ENCODE measurements at regions not wholly inside any gene's neighbourhood (a gene's known extent, or its start where the extent isn't known, plus 50 kb on each side); places are given as distances from the start of the nearest gene placed in this dataset.
"Not testable (repeated sequence)": the region's sequence is repeated elsewhere in the genome, so short reads cannot be mapped to it uniquely, and the experiment has no call there.

DNA sequence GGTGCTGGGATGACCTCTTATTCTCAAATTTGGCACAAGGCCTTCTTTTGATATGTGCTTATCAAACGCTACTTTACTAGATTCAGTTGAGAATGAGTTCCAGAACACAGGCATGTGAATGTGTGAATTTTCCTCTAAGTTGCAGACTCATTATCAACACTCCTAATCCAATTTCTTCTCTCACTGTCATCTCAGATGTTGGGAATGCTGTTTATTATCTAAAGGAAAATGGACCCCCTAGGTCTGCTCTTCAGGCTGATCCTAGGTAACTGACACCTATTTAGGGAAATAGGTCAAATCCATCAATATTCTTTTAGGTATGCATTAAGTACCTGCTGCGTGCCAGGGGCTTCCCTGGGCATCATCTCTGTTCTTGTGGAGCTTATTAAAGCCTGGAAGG lies 215.0 kb upstream of the NOX3 start:
- DNase-seq (ENCODE audit: low spot score), result no peak

GRCh38 chr6:155660251-155660977 lies 204.8 kb upstream of the NOX3 start:
- no peak for DNase-seq (ENCODE audit: low spot score)

DNA sequence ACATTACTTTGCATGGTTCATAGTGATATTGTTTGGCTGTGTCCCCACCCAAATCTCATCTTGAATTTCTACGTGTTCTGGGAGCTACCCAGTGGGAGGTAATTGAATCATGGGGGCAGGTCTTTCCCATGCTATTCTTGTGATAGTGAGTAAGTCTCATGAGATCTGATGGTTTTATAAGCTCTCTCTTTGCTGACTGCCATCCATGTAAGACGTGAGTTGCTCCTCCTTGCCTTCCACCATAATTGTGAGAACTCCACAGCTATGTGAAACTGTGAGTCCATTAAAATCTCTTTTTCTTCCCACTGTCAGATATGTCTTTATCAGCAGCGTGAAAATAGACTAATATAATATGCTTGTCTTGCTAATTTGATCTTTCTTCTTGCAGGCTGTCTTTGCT lies 200.4 kb upstream of the NOX3 start:
- no peak for DNase-seq (ENCODE audit: low spot score)

GRCh38 chr6:155654474-155654873 lies 198.8 kb upstream of the NOX3 start:
- DNase-seq (ENCODE audit: low spot score), result no peak

DNA sequence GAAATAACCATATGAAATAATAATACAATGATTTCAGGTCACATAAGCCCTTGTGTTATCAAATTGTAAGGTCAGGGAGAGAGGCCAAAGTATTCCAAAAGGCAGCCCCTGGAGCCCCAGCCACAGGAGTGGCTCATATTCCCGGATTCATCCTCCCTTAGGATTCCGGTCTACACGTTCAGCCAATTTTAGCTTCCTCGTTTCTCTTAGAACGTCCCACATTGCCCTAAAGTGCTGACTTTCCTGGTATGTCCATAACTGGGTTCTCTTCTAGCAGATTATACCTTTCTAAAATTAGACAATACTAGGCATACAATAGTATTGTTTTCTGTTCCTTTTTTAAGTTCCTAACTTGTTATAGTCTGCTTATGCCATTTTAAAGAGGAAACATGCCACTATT lies 192.7 kb upstream of the NOX3 start:
- DNase-seq (ENCODE audit: low spot score), result no peak

DNA sequence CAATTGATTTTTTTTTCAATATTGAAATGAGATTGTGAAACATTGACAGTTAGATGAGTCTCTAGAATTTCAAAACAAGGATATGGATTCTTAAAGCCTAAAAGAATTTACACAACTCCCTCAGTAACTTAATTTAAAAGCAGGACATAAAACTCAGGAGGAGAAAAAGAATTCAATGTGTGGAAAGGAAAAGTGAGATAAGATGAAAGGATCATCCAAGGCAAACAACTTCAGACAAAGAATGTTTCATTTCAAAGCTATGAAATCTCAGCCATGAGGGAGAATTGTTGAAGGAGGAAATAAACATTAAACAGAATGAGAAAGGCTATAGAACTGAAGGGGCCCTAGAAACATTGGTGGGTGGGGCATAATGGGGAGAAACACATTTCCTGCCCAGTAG lies 191.7 kb upstream of the NOX3 start:
- DNase-seq (ENCODE audit: low spot score), result no peak

- DNase-seq (ENCODE audit: low spot score), result no peak
These were observed 190.8 kb upstream of the NOX3 start for GRCh38 chr6:155646443-155646842.

- DNase-seq (ENCODE audit: low spot score), result peak; percentile 29
These were observed 189.7 kb upstream of the NOX3 start for GRCh38 chr6:155645325-155645724.

DNA sequence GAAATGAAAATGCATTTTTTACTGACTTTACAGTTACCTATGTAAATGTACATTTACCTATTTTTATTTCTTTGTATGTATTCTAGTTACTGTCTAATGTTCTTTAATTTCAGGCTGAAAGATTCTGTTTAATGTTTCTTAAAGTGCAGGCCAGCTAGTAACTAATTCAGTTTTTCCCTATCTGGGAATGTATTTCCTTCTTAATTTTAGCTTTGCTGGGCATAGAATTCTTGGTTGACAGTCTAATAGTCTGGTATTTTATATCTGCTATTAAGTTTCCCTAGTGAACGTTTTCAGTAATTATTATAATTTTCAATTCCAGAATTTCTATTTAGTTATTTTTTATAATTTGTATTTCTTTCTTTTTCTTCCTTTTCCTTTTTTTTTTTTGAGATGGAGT lies 186.0 kb upstream of the NOX3 start:
- DNase-seq (ENCODE audit: low spot score), result no peak

DNA sequence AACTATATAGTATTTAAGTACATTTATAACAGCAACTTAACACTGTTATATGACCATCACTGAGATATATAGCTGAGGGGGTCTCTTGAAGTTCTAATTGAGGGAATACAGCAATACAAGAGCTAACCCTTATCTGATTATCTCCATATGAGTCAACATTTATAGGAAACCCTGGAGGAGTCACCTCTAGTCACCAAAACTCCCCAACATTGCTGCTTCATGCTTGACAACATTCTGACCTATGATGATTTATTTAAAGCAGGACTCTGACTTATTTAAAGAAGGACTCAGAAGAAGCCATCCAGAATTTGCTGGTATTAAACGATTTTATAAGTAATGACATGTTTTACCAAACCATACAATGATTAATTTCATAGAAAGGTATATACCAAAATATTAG lies 182.6 kb upstream of the NOX3 start:
- DNase-seq (ENCODE audit: low spot score), result no peak

- no peak for DNase-seq (ENCODE audit: low spot score)
These were observed 179.8 kb upstream of the NOX3 start for GRCh38 chr6:155635416-155635815.

DNA sequence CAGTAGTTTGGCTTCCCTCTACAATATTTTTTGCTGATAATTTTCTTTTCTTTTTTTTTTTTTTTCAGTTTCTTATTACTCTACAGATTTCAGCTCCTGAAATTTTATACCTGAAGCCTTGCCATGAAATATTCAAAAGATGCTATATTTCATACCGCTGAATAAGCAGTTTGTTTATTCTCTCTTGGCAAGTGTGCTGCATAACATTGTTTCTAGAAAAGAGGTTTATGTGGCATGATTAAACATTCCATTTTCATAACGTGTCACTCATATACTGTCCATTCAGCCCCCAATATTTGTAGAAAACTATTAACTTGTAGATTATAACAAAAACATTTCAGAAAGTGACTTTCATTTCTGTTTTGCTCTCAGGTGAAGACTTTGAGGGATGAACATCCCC lies 174.4 kb upstream of the NOX3 start:
- no peak for DNase-seq (ENCODE audit: low spot score)

DNA sequence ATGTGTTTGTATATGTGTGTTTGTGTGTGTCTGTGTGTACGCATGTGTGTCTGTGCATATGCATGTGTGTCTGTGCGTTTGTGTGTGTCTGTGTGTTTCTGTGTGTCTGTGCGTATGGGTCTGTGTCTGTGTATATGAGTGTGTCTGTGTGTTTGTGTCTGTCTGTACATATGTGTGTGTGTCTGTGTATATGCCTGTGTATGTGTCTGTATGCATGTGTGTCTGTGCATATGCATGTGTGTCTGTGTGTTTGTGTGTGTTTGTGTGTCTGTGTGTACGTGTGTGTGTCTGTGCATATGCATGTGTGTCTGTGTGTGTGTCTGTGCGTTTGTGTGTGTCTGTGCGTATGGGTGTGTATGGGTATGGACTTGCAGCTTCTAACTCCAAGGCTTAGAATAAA lies 174.0 kb upstream of the NOX3 start:
- no peak for DNase-seq (ENCODE audit: low spot score)

DNA sequence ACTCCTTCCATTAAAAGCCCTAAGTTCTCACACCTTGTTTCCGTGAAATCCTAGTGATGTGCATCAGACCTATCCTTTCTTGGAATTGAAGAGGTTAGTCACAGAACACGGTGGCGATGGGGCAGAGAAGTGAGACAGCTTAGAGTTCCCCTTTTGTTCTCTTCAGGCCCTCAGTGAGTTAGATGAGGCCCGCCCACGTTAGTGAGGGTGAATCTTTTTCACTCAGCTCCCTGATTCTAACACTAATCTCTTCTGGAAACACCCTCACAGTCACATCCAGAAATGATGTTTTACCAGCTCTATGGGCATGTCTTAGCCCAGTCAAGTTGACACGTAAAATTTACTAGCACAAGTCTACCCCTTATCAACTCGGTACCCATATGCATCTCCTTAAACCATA lies 172.7 kb upstream of the NOX3 start:
- no peak for DNase-seq (ENCODE audit: low spot score)

DNA sequence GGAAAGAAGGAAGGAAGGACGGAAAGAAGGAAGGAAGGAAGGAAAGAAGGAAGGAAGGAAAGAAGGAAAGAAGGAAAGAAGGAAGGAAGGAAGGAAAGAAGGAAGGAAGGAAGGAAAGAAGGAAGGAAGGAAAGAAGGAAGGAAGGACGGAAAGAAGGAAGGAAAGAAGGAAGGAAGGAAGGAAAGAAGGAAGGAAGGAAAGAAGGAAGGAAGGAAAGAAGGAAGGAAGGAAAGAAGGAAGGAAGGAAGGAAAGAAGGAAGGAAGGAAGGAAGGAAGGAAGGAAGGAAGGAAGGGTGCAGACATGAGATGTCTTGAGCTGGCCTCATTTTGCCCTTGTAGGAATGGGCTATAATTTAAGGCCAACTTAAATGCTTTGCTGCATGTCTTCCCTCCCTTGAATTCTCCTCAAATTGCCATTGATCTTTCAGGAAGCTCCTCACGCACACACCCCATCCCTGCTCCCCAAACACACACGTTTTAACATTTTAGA lies 172.1 kb upstream of the NOX3 start:
- not testable (repeated sequence) for DNase-seq (ENCODE audit: low spot score)

DNA sequence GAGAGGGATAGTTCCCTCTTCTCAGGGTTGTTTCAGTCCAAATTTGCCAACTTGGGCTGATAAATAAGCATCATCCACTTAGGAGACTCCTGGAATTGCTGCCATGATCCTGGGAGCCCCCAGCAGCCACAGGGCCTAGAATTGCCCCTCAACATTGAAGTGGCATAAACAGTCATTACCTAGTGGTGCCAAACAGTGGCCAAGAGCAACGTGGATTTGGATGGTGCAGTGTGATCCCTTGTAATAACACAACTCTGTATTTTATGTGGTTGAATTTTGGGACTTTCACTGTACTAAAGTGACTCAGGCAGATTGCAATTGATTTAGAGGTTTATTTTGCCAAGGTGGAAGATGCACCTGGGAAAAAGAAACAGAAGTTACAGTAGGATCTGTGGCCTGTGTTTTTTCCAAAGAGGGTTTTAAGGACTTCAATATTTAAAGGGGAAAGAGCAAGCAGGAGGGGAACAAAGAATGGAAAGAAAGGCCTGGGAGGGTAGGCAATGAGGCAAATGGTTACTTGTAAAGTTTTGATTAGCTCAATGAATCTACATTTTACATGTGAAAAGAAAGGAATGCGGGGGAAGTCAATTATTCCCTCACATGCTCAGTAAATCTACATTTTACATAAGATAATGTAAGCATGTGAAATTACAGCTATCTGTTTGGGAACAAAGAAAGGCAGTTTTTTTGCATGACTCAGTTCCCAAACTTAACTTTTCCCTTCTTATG lies 168.0 kb upstream of the NOX3 start:
- no peak for DNase-seq (ENCODE audit: low spot score)

- DNase-seq (ENCODE audit: low spot score), result no peak
These were observed 159.0 kb upstream of the NOX3 start for GRCh38 chr6:155614606-155615005.

- no peak for DNase-seq (ENCODE audit: low spot score)
These were observed 156.1 kb upstream of the NOX3 start for GRCh38 chr6:155611742-155612141.

- no peak for DNase-seq (ENCODE audit: low spot score)
These were observed 149.4 kb upstream of the NOX3 start for GRCh38 chr6:155604991-155605390.

DNA sequence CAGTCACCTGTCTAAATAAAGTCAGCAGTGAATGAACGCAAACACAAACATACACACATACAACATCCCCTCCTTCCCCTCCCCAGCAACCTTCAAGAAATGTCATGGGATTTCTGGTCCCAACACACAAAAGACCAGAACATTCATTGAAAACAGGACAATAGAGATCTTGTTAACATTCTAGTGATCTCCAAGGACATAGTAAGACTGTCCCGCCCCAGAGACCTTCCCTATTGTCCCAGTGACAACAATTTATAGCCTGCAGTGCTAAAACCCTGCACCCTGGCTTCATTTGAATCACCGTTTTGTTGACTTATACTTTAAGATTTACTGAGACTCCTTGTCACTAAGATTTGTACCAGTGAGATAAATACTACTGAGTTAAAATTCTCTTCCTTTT lies 143.9 kb upstream of the NOX3 start:
- no peak for DNase-seq (ENCODE audit: low spot score)

- DNase-seq (ENCODE audit: low spot score), result no peak
These were observed 143.5 kb upstream of the NOX3 start for GRCh38 chr6:155599160-155599559.

- DNase-seq (ENCODE audit: low spot score), result no peak
These were observed 139.6 kb upstream of the NOX3 start for GRCh38 chr6:155595284-155595683.

DNA sequence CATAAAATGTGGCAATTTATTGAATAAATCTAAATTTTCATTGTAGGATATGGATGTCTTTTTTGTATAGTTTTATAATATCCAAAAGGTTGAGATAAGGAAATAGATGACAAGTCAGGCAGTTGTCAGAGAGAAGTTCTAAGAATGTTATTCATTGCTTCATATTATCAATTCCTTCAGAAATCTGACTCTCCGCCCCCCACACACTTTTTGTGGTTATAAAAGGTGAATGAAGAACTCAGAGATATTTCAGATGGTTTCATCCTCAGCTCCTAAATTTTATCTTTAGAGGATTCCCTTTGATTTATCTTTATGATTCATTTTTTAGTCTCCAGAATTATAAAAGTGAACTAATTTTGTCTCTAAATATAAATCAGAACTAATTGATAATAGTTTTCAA lies 136.1 kb upstream of the NOX3 start:
- no peak for DNase-seq (ENCODE audit: low spot score)

DNA sequence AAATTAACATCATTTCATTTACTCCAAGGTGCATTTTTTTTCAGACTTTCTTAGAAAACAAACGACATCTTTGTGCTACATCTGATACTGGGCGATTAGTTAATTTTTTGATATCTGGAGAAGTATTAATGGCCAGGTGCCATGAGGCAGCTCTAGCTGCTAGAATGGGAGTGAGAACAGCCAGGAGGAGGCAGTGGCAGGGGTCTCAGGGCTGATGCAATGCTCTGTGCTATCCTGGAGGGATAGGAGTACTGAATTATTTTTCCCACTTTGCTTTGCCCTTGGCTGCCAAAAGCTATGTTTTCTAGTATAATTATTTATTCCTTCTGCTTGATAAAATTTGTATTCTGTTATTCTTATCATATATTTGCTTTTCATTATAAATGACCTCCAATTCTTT lies 133.6 kb upstream of the NOX3 start:
- DNase-seq (ENCODE audit: low spot score), result no peak
